H4 (cell line): ENCODE measurements at regions not wholly inside any gene's neighbourhood (a gene's known extent, or its start where the extent isn't known, plus 50 kb on each side); places are given as distances from the start of the nearest gene placed in this dataset.
"Not testable (repeated sequence)": the region's sequence is repeated elsewhere in the genome, so short reads cannot be mapped to it uniquely, and the experiment has no call there.

ENCODE experiments used
- DNase-seq: peaks from one replicate; pipeline ENCODE4 v3.0.0-alpha.2; 2015; ENCODE audit warnings: low spot score

DNA sequence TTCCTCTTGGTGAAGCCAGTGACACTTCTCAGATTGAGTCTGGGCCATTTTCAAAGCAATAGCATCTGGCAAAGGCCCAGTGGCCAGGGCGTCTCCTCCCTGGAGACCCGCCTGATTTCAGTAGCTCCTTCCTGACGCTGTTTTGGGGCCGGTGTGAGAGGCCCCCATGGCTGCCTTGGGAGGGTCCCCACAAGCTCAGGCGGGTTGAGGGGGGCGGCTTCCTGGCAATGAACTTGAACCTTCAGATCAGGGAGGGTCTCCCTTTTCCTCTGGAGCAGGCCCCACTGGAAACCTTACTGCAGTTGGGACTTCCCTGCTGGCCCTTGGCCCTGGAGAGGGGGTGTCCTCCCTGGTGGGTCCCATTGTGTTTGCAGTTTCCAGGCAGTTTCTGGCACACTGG is 121.2 kb downstream of the CRYAA start:
- no peak for DNase-seq

GRCh38 chr21:43289442-43289841 is 120.6 kb downstream of the CRYAA start:
- no peak for DNase-seq

- DNase-seq = no peak
Measured at GRCh38 chr21:43287795-43288755, 119.3 kb downstream of the CRYAA start.

GRCh38 chr21:43287111-43287760 is 118.4 kb downstream of the CRYAA start:
- peak; percentile 59 for DNase-seq

GRCh38 chr21:43286196-43286595 is 117.4 kb downstream of the CRYAA start:
- no peak for DNase-seq

GRCh38 chr21:43284700-43285099 is 115.9 kb downstream of the CRYAA start:
- DNase-seq = no peak

- no peak for DNase-seq
Measured at GRCh38 chr21:43284238-43284637, 115.4 kb downstream of the CRYAA start.

DNA sequence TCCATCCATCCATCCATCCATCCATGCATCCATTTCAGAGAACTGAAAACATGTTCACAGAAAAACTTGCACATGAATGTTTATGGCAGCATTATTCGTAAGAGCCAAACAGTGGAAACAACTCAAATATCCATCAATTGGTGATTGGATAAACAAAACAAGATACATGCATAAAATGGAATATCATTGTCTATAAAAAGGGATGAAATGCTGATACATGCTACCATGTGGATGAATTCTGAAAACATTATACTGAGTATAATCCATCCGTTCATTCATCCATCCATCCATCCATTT is 115.1 kb downstream of the CRYAA start:
- not testable (repeated sequence) for DNase-seq

DNA sequence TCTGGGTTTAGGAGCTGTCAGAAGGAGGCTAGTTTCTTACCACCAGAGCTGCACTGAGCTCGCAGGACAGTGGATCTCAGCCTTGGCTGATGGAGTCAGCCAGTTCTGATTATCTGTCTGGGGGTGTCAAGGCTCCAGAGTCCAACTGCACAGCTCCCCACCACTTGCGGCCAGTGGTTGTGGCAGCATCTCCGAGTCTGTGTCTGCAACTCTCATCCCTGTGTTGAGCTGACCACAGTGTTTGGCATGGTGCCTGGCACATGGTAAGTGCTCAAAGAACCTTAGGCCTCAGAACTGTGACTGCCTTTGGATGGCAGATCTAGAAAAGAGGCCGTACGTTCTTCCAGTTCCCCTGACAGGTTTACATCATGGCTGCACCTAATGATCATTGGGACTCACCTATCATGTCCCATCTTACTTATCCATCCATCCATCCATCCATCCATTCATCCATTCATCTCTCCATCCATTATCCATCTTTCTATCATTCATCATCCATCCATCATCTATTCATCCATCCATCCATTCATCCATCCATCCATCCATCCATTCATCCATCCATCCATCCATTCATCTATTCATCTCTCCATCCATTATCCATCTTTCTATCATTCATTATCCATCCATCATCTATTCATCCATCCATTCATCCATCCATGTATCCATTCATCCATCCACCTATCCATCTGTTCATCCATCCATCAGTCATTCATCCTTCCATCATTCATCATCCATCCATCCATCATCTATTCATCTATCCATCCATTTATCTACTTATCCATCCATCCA is 114.5 kb downstream of the CRYAA start:
- DNase-seq = no peak

DNA sequence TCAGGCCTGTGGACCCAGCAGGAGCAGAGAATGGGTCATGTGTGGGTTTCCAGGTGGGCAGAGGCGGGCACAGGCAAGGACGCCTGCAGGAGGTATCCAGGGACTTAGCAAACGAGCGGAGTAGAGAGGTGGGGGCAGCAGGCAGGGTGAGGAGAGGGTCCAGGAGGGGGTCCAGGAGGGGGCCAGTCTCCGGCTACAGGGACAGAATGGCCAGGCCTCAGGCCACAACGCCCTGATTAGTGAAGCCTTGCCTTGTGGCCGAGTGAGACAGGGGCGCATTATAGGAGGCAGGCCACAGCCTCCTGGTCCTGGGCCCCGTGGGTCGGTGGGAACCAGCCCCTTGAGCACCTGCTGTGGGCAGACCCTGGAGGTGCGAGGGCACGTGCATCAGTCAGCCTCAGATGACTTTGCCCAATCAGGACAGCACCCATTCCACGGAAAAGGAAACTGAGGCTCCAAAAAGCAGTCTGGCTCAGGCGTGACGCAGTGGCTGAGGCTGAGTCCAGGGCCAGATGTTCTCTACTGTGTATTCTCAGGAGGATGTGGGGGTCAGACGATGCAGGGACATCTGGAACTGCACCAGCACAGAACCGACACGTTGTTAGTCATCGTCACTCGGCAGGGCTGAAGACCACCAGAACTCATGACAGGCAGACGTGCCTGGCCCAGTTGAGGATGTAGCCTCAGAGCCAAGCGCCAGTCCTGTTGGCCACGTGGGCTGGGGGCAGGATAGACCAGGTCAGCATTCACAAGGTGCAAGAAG is 113.7 kb downstream of the CRYAA start:
- DNase-seq = no peak

GRCh38 chr21:43281661-43282357 is 113.0 kb downstream of the CRYAA start:
- DNase-seq = no peak

- no peak for DNase-seq
Measured at GRCh38 chr21:43280949-43281633, 112.3 kb downstream of the CRYAA start.

DNA sequence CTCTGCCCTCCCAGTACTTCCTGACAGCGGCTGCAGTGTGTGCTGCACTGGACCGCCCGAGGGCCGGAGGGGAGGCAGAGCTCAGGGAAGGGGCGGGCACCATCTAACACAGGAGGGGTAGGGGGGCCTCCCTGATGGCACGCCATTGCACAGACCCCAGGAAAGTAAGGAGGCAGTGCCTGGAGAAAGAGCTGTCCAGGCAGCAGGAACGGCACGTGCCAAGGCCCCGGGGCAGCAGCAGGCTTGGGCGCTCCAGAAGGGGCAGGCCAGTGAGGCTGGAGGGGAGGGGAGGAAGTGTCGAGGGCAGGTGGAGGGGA is 110.7 kb downstream of the CRYAA start:
- no peak for DNase-seq

GRCh38 chr21:43278766-43279577 is 110.2 kb downstream of the CRYAA start:
- DNase-seq = no peak

GRCh38 chr21:43278359-43278758 is 109.6 kb downstream of the CRYAA start:
- DNase-seq = no peak

DNA sequence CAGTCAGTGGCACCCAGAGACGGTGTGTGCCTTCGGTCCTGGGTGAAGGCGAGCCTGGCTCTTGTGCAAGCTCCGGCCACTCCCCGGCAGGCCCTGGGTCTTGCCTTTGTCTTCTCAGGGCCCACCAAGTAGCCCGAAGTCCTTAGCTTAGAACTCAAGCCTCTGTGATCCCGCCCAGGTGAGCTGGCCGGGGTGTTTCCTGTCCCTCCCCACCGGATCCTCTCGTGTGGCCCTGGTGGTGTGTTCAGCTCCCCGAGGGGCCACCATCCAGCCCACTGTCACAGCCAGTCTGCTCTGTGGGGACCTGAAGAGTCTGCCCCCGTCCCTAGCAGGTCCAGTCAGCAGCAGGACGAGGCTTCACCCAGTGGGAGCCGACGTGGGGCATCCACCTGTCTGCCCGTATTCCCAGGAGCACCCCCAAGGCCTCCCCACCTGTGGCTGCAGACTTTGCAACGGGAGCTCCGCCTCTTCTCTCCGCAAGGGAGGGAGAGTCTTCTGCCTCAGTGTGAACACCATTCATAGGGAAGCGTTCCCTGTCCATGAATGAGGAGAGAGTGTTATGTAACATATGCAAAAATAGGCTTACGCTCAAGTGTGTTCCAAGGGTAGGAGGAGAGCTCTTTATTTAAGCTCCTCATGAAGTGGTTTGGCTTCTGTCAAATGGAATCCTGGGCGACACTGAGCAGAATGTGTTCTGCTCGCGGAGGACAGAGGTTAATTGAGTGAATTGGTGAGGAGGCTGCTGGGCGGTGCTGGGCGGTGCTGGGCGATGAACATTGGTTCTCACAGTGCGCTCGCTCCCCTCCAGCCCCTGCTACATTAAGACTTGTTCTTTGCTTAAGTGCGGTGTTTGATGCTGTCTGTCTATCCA is 108.9 kb downstream of the CRYAA start:
- no peak for DNase-seq

- DNase-seq = no peak
Measured at GRCh38 chr21:43276811-43277210, 108.0 kb downstream of the CRYAA start.

DNA sequence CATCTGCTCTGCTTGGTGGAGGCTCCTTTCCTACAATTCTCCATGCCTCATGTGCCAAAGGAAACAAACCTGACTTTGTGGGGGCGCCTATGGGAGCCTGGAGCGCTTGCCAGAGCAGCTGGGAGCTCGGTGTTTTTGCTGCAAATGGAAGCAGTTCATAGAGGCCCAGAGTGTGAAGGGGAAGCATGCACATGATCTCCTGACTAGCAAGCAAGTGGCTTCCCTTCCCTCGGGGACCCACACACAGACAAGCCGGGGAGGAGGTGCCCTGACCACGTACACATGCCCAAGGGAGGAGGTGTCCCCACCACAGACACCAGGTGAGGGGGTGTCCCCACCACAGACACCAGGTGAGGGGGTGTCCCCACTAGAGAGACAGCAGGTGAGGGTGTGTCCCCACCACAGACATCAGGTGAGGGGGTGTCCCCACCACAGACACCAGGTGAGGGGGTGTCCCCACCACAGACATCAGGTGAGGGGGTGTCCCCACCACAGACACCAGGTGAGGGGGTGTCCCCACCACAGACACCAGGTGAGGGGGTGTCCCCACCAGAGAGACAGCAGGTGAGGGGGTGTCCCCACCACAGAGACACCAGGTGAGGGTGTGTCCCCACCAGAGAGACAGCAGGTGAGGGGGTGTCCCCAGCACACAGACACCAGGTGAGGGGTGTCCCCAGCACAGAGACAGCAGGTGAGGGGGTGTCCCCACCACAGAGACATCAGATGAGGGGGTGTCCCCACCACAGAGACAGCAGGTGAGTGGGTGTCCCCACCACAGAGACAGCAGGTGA is 106.8 kb downstream of the CRYAA start:
- no peak for DNase-seq
